Fibroblast of pulmonary artery (primary cell): ENCODE measurements at regions not wholly inside any gene's neighbourhood (a gene's known extent, or its start where the extent isn't known, plus 50 kb on each side); places are given as distances from the start of the nearest gene placed in this dataset.

Source experiments
- DNase-seq: peaks from one replicate; pipeline ENCODE4 v3.0.0-alpha.2; 2010; ENCODE audit warnings: low read depth
- H3K4me3 ChIP-seq: replicated peaks from 2 replicates; pipeline ENCODE4 v1.5.1; 2011; ENCODE audit warnings: low read depth, mild to moderate bottlenecking, control low read depth, low read length, moderate library complexity
- TF ChIP-seq, protein P1 (sequence below): IDR thresholded peaks from 2 replicates; pipeline ENCODE4 v1.5.1; 2011; ENCODE audit warnings: mild to moderate bottlenecking, control low read depth, low read length, inconsistent platforms; ENCODE audit errors: missing control alignments

DNA sequence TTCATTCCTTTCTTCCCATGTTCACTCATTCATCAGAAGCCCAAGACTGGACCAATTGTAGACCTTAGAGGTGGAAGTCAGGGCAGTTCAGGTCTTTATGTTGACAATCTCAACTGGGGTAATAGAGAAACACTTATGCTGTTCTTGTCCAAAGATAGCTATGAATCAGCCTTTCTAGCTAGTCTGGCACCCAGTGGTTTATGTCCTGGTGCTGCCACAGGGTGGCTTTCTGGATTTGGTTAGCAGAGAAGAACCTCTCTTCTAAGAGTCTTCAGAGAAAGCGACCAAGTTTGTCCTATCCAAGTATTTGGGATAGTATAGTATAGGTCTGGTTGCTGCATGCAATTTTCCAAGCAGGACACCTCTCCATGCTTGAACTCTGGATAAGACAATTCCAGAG lies 83.3 kb downstream of the NOG start:
- no peak overlapping the region for H3K4me3 ChIP-seq
- DNase-seq: no peak
- TF ChIP-seq, protein P1, sequence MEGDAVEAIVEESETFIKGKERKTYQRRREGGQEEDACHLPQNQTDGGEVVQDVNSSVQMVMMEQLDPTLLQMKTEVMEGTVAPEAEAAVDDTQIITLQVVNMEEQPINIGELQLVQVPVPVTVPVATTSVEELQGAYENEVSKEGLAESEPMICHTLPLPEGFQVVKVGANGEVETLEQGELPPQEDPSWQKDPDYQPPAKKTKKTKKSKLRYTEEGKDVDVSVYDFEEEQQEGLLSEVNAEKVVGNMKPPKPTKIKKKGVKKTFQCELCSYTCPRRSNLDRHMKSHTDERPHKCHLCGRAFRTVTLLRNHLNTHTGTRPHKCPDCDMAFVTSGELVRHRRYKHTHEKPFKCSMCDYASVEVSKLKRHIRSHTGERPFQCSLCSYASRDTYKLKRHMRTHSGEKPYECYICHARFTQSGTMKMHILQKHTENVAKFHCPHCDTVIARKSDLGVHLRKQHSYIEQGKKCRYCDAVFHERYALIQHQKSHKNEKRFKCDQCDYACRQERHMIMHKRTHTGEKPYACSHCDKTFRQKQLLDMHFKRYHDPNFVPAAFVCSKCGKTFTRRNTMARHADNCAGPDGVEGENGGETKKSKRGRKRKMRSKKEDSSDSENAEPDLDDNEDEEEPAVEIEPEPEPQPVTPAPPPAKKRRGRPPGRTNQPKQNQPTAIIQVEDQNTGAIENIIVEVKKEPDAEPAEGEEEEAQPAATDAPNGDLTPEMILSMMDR: no peak

DNA sequence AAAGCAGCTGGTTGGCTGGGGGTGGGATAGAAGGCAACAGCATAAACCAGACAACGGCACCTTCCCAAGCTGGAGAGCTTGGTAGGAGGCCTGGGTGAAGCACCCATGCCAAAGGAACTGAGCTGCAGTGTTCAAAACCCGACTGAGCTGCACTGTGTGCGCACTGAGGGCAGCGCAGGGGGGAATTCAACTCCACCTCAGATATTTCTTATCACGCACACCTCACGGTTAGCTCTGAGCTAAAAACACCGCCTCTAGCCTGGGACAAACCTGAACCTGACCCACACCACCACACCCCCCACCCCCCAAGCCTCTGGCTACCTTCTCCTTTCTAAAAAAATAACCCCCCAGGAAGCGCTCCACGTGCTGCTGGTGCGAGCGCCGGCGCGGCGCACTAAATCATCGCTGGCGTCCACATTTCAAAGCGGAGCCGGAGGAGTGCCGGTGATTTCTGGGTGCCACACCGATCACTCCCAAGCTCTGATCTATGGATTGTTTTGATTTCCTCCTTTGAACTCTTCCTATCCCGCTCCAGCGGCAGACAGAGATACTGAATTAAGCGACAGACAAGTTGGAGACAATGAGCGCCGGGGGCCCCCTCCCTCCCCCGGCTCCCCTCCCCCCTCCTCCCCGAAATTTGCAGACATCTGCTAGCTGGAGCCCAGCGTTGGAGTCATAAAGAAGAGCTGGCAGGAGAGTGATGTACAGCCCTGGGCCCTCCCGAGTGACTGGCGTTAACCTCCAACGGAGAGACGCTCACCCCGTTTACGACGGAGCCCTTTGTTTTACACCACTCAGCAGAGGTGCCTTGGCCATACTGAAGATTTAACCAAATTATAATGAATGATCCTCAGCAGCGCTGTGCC lies 85.0 kb downstream of the NOG start:
- TF ChIP-seq, protein P1: no peak

DNA sequence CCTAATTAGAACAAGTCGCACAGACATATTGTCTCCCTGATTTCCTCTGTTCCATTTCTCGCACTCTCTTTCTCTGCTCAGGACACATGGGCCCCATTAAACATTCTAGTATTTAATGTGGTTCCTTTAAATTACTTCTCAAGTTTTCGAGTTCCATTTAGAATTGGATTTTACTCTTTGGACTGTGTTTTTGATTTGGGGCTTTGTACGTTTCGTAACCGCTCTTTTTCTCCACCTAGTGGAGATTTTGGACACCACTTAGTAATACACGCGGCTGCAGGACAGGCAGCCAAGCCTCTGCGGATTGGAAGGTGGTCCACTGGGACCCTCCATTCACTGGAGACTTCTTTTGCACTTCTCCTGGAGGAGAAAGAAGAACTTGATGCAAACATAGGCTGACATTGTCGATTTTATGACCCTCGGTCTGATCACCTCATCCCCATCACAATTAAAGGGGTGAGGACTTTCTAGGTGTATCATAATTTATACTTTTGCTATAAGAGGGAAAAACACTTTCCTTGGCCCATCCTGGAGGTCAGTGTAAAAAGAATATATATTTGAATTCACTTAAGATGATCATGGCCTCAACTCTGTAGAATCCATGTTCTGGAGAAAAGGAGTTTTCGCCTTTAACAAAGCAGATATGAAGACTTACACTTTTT lies 85.7 kb downstream of the NOG start:
- TF ChIP-seq, protein P1: peak; percentile 64
- peak; percentile 41 for DNase-seq
- H3K4me3 ChIP-seq: no peak overlapping the region

More for the DNA sequence above, 85.0 kb downstream of the NOG start:
- DNase-seq: no peak
- H3K4me3 ChIP-seq: no peak overlapping the region

DNA sequence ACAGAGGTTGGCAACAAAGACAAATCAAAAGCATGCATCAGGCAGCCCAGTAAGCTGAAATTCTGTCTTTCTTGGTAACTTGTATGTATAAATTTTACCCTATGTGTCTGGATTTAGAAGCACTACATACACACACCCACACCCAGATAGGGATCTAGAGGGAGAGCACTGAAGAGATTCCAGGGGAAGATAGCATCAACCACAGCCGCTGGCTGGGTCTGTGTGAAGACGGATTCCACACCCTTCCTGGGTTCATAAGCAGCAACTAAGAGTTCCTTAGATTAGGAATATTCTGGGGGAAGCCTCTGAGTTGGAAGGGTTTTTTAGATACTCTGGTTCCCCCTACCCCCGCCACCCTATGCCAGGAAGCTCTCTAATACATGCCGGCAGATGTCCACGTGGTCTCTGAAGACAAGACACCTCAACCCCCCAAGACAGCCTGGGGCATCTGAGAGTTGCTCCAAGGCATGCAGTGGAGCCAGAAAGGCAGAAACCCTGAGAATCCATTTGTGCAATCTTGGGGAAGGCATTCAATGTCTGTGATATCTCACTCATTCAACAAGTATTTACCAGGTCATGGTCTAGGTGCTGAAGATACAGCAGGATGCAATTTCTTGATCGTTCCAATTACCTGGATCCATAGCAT lies 86.4 kb downstream of the NOG start:
- no peak overlapping the region for H3K4me3 ChIP-seq
- TF ChIP-seq, protein P1: no peak
- no peak for DNase-seq

DNA sequence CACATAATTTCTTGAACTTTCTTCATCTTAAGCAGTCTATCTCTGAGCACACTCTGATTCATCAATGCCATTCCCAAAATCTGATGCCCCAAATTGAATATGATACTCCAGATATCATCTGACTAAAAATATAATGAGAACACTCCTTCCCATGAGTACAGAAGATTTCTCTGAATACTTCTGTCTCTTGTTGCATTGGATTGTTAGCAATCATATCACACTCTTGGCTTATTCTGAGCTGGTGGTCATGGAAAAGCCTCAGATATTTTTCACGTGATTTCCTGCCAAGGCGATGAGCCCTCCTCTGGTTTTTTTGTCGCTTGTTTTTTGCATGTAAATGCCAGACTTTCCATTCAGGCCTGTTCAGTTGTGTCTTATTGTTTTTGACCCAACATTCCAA lies 87.2 kb downstream of the NOG start:
- DNase-seq: no peak
- no peak overlapping the region for H3K4me3 ChIP-seq
- TF ChIP-seq, protein P1: no peak

DNA sequence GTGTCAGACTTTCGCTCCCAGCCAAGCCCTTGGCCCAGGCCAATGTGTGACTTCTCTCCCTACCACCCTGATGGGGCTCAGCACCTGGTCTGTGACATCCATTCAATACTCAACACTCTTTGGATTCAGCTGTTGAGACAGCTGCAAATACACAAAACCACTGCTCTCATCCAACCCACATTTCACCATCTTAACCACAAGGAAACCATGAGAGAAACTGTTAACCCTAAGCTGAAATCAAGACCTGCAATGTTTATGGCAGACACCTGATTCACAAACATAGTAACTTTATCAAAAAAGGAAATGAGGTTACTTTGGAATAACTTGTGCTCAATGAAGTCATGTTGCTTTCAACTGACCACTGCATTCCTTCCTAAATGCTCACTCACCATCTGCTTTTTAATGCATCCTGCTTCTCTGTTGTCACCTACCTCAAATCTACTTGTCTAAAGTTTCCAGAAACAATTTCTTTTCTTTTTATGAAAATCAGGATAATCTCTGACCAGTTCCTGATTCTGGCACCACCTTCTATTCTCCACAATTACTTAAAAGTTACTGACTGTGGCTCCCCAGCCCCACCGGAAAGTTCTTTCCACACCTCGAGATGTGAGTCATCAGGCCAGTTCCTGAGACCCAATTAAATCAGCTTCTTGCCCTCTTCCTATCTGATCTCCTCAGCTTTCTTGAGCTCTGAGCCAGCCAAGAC lies 88.2 kb downstream of the NOG start:
- DNase-seq: peak; percentile 65
- TF ChIP-seq, protein P1: no peak
- H3K4me3 ChIP-seq: no peak overlapping the region
